Right cardiac atrium (tissue), 5 donors: ENCODE measurements at regions not wholly inside any gene's neighbourhood (a gene's known extent, or its start where the extent isn't known, plus 50 kb on each side); places are given as distances from the start of the nearest gene placed in this dataset.
"Not testable (repeated sequence)": the region's sequence is repeated elsewhere in the genome, so short reads cannot be mapped to it uniquely, and the experiment has no call there.

Source experiments
- ATAC-seq, 2 donors: fragments of 200-7000 bp; cut with Tn5 transposase; one replicate each; pipeline versions ENCODE4 v1.8.0 to v1.9.1; 2020; ENCODE audit warnings: moderate library complexity in 2 of 2, mild to moderate bottlenecking in 1 of 2
- DNase-seq, 3 donors: peaks; one replicate each; pipeline ENCODE4 v3.0.0-alpha.2; 2020
- H3K27ac ChIP-seq: one replicate; pipeline ENCODE4 v1.5.1; 2013; ENCODE audit warnings: mild to moderate bottlenecking, low read length, control low read depth, moderate library complexity
- H3K27me3 ChIP-seq: one replicate; pipeline ENCODE4 v1.6.1; 2013; ENCODE audit not compliant: control insufficient read depth, insufficient read depth
- H3K4me1 ChIP-seq: one replicate; pipeline ENCODE4 v1.6.1; 2013; ENCODE audit warnings: low read length; ENCODE audit not compliant: control insufficient read depth, insufficient read depth
- H3K4me3 ChIP-seq: one replicate; pipeline ENCODE4 v1.5.1; 2013; ENCODE audit warnings: low read length, control low read depth
- H3K9me3 ChIP-seq: one replicate; pipeline ENCODE4 v1.6.1; 2013; ENCODE audit warnings: low read length; ENCODE audit not compliant: control insufficient read depth
- WGBS: extraction: QIAGEN DNeasy Blood & Tissue Kit; methylation state at CpG from one replicate; pipeline ENCODE4 v1.1.7; 2013; 5-methylcytosine and 5-hydroxymethylcytosine counted together
- intact Hi-C, 4 donors: fragments of 100-400 bp; cut with DNase I; formaldehyde crosslinking; loops; one replicate each; pipeline versions ENCODE4 v1.11.0 to v1.14.0; 2022 to 2023
- donor health status: healthy with polysubstance abuse.
- donor health status: DM: no; HTN: yes; CAD: no.
- donor health status: DM: no; HTN: no; CAD: no.
- donor health status: DM: no; HTN: yes; CAD: no; lungs with severe emphysema.
- donor health status: DM: yes; HTN: yes; CAD: no.

- ATAC-seq, result peak in 1 of 2 donors; percentile 41
- intact Hi-C loops, result loop anchor here in 1 of 4 donors (5.0 kb wide), 1 partner anchor 286 kb away; no protein-coding TSS in a partner anchor
- H3K27ac ChIP-seq, result no peak overlapping the region
- H3K27me3 ChIP-seq, result no peaks in the 10 kb centered on the region
- 46% methylated on average over 5 of the region's 5 CpGs for WGBS
- no peaks in the 10 kb centered on the region for H3K4me1 ChIP-seq
- DNase-seq, result no peak
- no peak overlapping the region for H3K4me3 ChIP-seq
- peaks cover 3% of the 10 kb centered on the region for H3K9me3 ChIP-seq
These were observed 313.5 kb downstream of the PRDM9 start for GRCh38 chr5:23820765-23821471.

- no peak overlapping the region for H3K4me3 ChIP-seq
- ATAC-seq, result no peak
- intact Hi-C loops, result loop anchor here in 1 of 4 donors (5.0 kb wide), 1 partner anchor 284 kb away; no protein-coding TSS in a partner anchor
These were observed 316.1 kb downstream of the PRDM9 start for GRCh38 chr5:23823521-23823920.

GRCh38 chr5:23825196-23825595 is 317.8 kb downstream of the PRDM9 start:
- intact Hi-C loops, result no loop called here
- ATAC-seq, result no peak
- no peak for DNase-seq
- WGBS, result 77% methylated on average over 5 of the region's 5 CpGs
- peaks cover 3% of the 10 kb centered on the region for H3K9me3 ChIP-seq
- no peak overlapping the region for H3K4me3 ChIP-seq
- no peaks in the 10 kb centered on the region for H3K4me1 ChIP-seq
- no peak overlapping the region for H3K27ac ChIP-seq
- H3K27me3 ChIP-seq, result no peaks in the 10 kb centered on the region

More at GRCh38 chr5:23823521-23823920, 316.1 kb downstream of the PRDM9 start:
- 81% methylated on average over 8 of the region's 8 CpGs for WGBS
- no peak for DNase-seq
- Histone ChIP-seq H3K27ac (no peak overlapping the region), H3K27me3 (no peaks in the 10 kb centered on the region), H3K4me1 (no peaks in the 10 kb centered on the region), H3K9me3 (peaks cover 3% of the 10 kb centered on the region)

GRCh38 chr5:23840083-23840482 is 332.7 kb downstream of the PRDM9 start:
- intact Hi-C loops, result no loop called here
- H3K4me3 ChIP-seq, result no peak overlapping the region

GRCh38 chr5:23864786-23865185 is 357.4 kb downstream of the PRDM9 start:
- Histone ChIP-seq H3K4me3 (no peak overlapping the region), H3K27me3 (no peaks in the 10 kb centered on the region), H3K9me3 (peaks cover 1% of the 10 kb centered on the region), H3K4me1 (no peaks in the 10 kb centered on the region), H3K27ac (no peak overlapping the region)
- DNase-seq (no peak), ATAC-seq (no peak)
- 79% methylated on average over 5 of the region's 5 CpGs for WGBS
- intact Hi-C loops, result no loop called here

More at GRCh38 chr5:23840083-23840482, 332.7 kb downstream of the PRDM9 start:
- no peaks in the 10 kb centered on the region for H3K9me3 ChIP-seq
- DNase-seq (no peak), ATAC-seq (no peak)
- no peaks in the 10 kb centered on the region for H3K4me1 ChIP-seq
- no peak overlapping the region for H3K27ac ChIP-seq
- H3K27me3 ChIP-seq, result no peaks in the 10 kb centered on the region

- intact Hi-C loops, result no loop called here
- Histone ChIP-seq H3K9me3 (peaks cover 2% of the 10 kb centered on the region), H3K4me1 (no peaks in the 10 kb centered on the region), H3K27ac (no peak overlapping the region), H3K27me3 (no peaks in the 10 kb centered on the region), H3K4me3 (no peak overlapping the region)
- WGBS, result 94% methylated on average over 3 of the region's 3 CpGs
- DNase-seq, result no peak
- no peak for ATAC-seq
These were observed 370.4 kb downstream of the PRDM9 start for GRCh38 chr5:23877847-23878246.

- intact Hi-C loops, result no loop called here
- H3K27ac ChIP-seq, result no peak overlapping the region
- no peaks in the 10 kb centered on the region for H3K9me3 ChIP-seq
- no peaks in the 10 kb centered on the region for H3K4me1 ChIP-seq
- H3K27me3 ChIP-seq, result no peaks in the 10 kb centered on the region
- no peak for ATAC-seq
- H3K4me3 ChIP-seq, result no peak overlapping the region
- DNase-seq, result no peak
- WGBS, result 77% methylated on average over 4 of the region's 4 CpGs
These were observed 377.1 kb downstream of the PRDM9 start for GRCh38 chr5:23884405-23885031.

- no peaks in the 10 kb centered on the region for H3K4me1 ChIP-seq
- DNase-seq (no peak), ATAC-seq (no peak)
- no peaks in the 10 kb centered on the region for H3K9me3 ChIP-seq
- no peak overlapping the region for H3K4me3 ChIP-seq
- 89% methylated on average over 5 of the region's 5 CpGs for WGBS
- intact Hi-C loops, result no loop called here
- no peak overlapping the region for H3K27ac ChIP-seq
- H3K27me3 ChIP-seq, result no peaks in the 10 kb centered on the region
These were observed 386.2 kb downstream of the PRDM9 start for GRCh38 chr5:23893561-23893960.

- intact Hi-C loops, result no loop called here
- ATAC-seq (no peak), DNase-seq (no peak)
- H3K27ac ChIP-seq, result no peak overlapping the region
- WGBS, result 73% methylated on average over 4 of the region's 4 CpGs
- no peak overlapping the region for H3K4me3 ChIP-seq
- H3K9me3 ChIP-seq, result no peaks in the 10 kb centered on the region
- no peaks in the 10 kb centered on the region for H3K27me3 ChIP-seq
- H3K4me1 ChIP-seq, result no peaks in the 10 kb centered on the region
These were observed 388.2 kb downstream of the PRDM9 start for GRCh38 chr5:23895614-23896013.

- no peaks in the 10 kb centered on the region for H3K27me3 ChIP-seq
- ATAC-seq (no peak), DNase-seq (no peak)
- 70% methylated on average over 3 of the region's 3 CpGs for WGBS
- H3K9me3 ChIP-seq, result peaks cover 3% of the 10 kb centered on the region
- no peak overlapping the region for H3K4me3 ChIP-seq
- H3K4me1 ChIP-seq, result no peaks in the 10 kb centered on the region
- intact Hi-C loops, result no loop called here
- H3K27ac ChIP-seq, result no peak overlapping the region
These were observed 423.6 kb downstream of the PRDM9 start for GRCh38 chr5:23930985-23931384.

- ATAC-seq (peak; percentile 36 to 50), DNase-seq (peak in 2 of 3 donors; percentile 34 to 52)
- intact Hi-C loops, H3K9me3 ChIP-seq, H3K27ac ChIP-seq, H3K27me3 ChIP-seq, H3K4me1 ChIP-seq, H3K4me3 ChIP-seq: not testable (repeated sequence)
- 91% methylated on average over 47 of the region's 47 CpGs for WGBS
These were observed 444.0 kb downstream of the PRDM9 start for GRCh38 chr5:23951261-23951928.
